PC-3 (cell line): ENCODE measurements at regions not wholly inside any gene's neighbourhood (a gene's known extent, or its start where the extent isn't known, plus 50 kb on each side); places are given as distances from the start of the nearest gene placed in this dataset.
"Not testable (repeated sequence)": the region's sequence is repeated elsewhere in the genome, so short reads cannot be mapped to it uniquely, and the experiment has no call there.

ENCODE experiments used
- ATAC-seq: fragments of 200-7000 bp; cut with Tn5 transposase; 2 replicates; pipeline ENCODE4 v1.9.1; 2020; ENCODE audit warnings: mild to moderate bottlenecking, moderate library complexity
- BruUV-seq: library from RNA; stranded (reverse); fragments of 400-500 nt; replicated peaks from 2 replicates; lab custom pipeline; 2021; lab: Mats Ljungman, UMichigan
- CTCF ChIA-PET: fragments of 300-600 bp; sonication (Branson Sonifier 250); formaldehyde crosslinking; loops from one replicate; lab custom pipeline; 2022; ENCODE audit warnings: antibody characterized with exemption; lab: Charles Lee
- POLR2A ChIA-PET: fragments of 300-600 bp; sonication (Branson Sonifier 250); formaldehyde crosslinking; loops from one replicate; lab custom pipeline; 2022; ENCODE audit warnings: antibody characterized with exemption; ENCODE audit not compliant: unreplicated experiment; lab: Charles Lee
- DNase-seq: peaks from one replicate; pipeline ENCODE4 v3.0.0-alpha.2; 2015
- H2AFZ ChIP-seq: fragments of 300-600 bp; sonication (generic); 2 replicates; pipeline ENCODE4 v1.6.0; 2016; ENCODE audit warnings: antibody characterized with exemption, low read length
- H3F3A ChIP-seq: fragments of 300-600 bp; sonication (generic); one replicate; pipeline ENCODE4 v1.6.0; 2017; ENCODE audit warnings: antibody characterized with exemption, low read length, control low read depth, mild to moderate bottlenecking; ENCODE audit not compliant: unreplicated experiment
- H3K27ac ChIP-seq: fragments of 300-600 bp; sonication (generic); 2 replicates; pipeline ENCODE4 v1.5.1; 2016; ENCODE audit warnings: mild to moderate bottlenecking, low read length
- H3K27me3 ChIP-seq: fragments of 300-600 bp; sonication (generic); 2 replicates; pipeline ENCODE4 v1.6.1; 2016; ENCODE audit warnings: low read length, mixed read lengths
- H3K36me3 ChIP-seq: fragments of 300-600 bp; sonication (generic); 2 replicates; pipeline ENCODE4 v1.6.1; 2016; ENCODE audit warnings: low read depth, mixed run types, low read length, mixed read lengths
- H3K4me1 ChIP-seq: fragments of 300-600 bp; sonication (generic); 2 replicates; pipeline ENCODE4 v1.5.1; 2016; ENCODE audit warnings: low read length; ENCODE audit not compliant: insufficient read depth
- H3K4me2 ChIP-seq: fragments of 300-600 bp; sonication (generic); 2 replicates; pipeline ENCODE4 v1.6.0; 2016; ENCODE audit warnings: low read length
- H3K4me3 ChIP-seq: fragments of 300-600 bp; sonication (generic); 2 replicates; pipeline ENCODE4 v1.5.1; 2016; ENCODE audit warnings: mild to moderate bottlenecking, low read length, mixed read lengths
- H3K79me2 ChIP-seq: fragments of 300-600 bp; sonication (generic); 2 replicates; pipeline ENCODE4 v1.6.1; 2017; ENCODE audit warnings: low read length, mixed read lengths
- H3K9ac ChIP-seq: fragments of 300-600 bp; sonication (generic); 2 replicates; pipeline ENCODE4 v1.6.0; 2016; ENCODE audit warnings: mild to moderate bottlenecking, low read length
- H3K9me2 ChIP-seq: fragments of 300-600 bp; sonication (generic); replicated peaks from 2 replicates; pipeline ENCODE4 v1.6.1; 2016; ENCODE audit warnings: mixed run types, low read length, mixed read lengths
- H3K9me3 ChIP-seq: fragments of 300-600 bp; sonication (generic); 2 replicates; pipeline ENCODE4 v1.6.1; 2016; ENCODE audit warnings: low read length, mixed read lengths
- H4K20me1 ChIP-seq: fragments of 300-600 bp; sonication (generic); 2 replicates; pipeline ENCODE4 v1.6.1; 2016; ENCODE audit warnings: low read length, mixed read lengths
- CTCF ChIP-seq: fragments of 300-600 bp; sonication (generic); conservative IDR thresholded peaks from 2 replicates; pipeline ENCODE4 v1.5.1; 2017; ENCODE audit warnings: antibody characterized with exemption, low read depth, mild to moderate bottlenecking, low read length
- EZH2 ChIP-seq: fragments of 300-600 bp; sonication (generic); IDR thresholded peaks from one replicate; pipeline ENCODE4 v1.6.1; 2017; ENCODE audit warnings: antibody characterized with exemption, mild to moderate bottlenecking, low read length; ENCODE audit not compliant: unreplicated experiment
- EZH2phosphoT487 ChIP-seq: fragments of 300-600 bp; sonication (generic); IDR thresholded peaks from 2 replicates; pipeline ENCODE4 v1.6.1; 2018; ENCODE audit warnings: mild to moderate bottlenecking, antibody characterized with exemption, low read length, borderline replicate concordance
- intact Hi-C: fragments of 100-400 bp; cut with micrococcal nuclease; formaldehyde crosslinking; loops from 2 replicates; pipeline ENCODE4 v1.9.0; 2023

- ChIA-PET POLR2A (no interaction called here), CTCF (no interaction called here)
- H3K27me3 ChIP-seq: no peaks in the 10 kb centered on the region
- H3K4me2 ChIP-seq: peak overlapping the region; percentile 29
- DNase-seq (peak; percentile 87), ATAC-seq (peak; percentile 96)
- no TSS peak for BruUV-seq
- no peaks in the 10 kb centered on the region for H3K9me2 ChIP-seq
- no peak overlapping the region for H3K9ac ChIP-seq
- H3K27ac ChIP-seq: peak overlapping the region; percentile 12
- TF ChIP-seq CTCF (no peak), EZH2phosphoT487 (no peak), EZH2 (no peak)
- H3K4me1 ChIP-seq: peaks cover 39% of the 10 kb centered on the region
- H3F3A ChIP-seq: no peaks in the 10 kb centered on the region
- H2AFZ ChIP-seq: no peak overlapping the region
- no peaks in the 10 kb centered on the region for H3K9me3 ChIP-seq
- H3K36me3 ChIP-seq: no peaks in the 10 kb centered on the region
- intact Hi-C loops: loop anchor here (1.0 kb wide), 1 partner anchor 16 kb away; no protein-coding TSS in a partner anchor
- H4K20me1 ChIP-seq: no peaks in the 10 kb centered on the region
- H3K4me3 ChIP-seq: no peak overlapping the region
- no peaks in the 10 kb centered on the region for H3K79me2 ChIP-seq
These were observed 193.9 kb upstream of the THRB start for GRCh38 chr3:24688446-24689148.

GRCh38 chr3:24689353-24689752 is 194.7 kb upstream of the THRB start:
- Histone ChIP-seq H3K36me3 (no peaks in the 10 kb centered on the region), H3K4me1 (peaks cover 36% of the 10 kb centered on the region), H4K20me1 (no peaks in the 10 kb centered on the region), H3K27me3 (no peaks in the 10 kb centered on the region), H3K9ac (no peak overlapping the region), H3K9me3 (no peaks in the 10 kb centered on the region), H3K79me2 (no peaks in the 10 kb centered on the region), H3K4me3 (no peak overlapping the region), H3K27ac (no peak overlapping the region), H3K4me2 (peak overlapping the region; percentile 29), H3F3A (no peaks in the 10 kb centered on the region), H3K9me2 (no peaks in the 10 kb centered on the region), H2AFZ (no peak overlapping the region)
- no peak for TF ChIP-seq EZH2
- TF ChIP-seq EZH2phosphoT487: no peak
- no peak for TF ChIP-seq CTCF
- DNase-seq (no peak), ATAC-seq (no peak)
- ChIA-PET CTCF (no interaction called here), POLR2A (no interaction called here)
- intact Hi-C loops: no loop called here
- BruUV-seq: no TSS peak

DNA sequence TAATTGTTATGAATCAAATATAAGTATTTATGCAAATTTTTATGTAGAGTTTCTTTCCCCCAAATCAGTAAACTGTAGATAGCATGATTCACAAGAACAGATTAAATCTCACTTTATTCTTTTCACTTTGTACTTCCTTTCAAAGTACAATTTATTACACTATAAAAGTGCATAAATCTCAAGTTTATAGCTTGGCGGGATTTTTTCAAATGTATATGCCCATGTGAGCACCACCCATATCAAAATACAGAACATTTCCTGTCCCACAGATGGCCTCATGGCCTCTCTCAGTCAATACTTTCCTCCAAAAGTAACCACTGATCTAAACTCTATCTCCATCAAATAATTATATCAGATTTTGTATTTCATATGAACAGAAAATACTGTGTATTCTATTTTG is 196.1 kb upstream of the THRB start:
- no peak for TF ChIP-seq EZH2
- TF ChIP-seq EZH2phosphoT487: no peak
- TF ChIP-seq CTCF: no peak
- Histone ChIP-seq H3K27me3 (no peaks in the 10 kb centered on the region), H3K9me2 (no peaks in the 10 kb centered on the region), H2AFZ (no peak overlapping the region), H3K79me2 (no peaks in the 10 kb centered on the region), H4K20me1 (no peaks in the 10 kb centered on the region), H3K36me3 (no peaks in the 10 kb centered on the region), H3F3A (no peaks in the 10 kb centered on the region), H3K4me1 (peaks cover 31% of the 10 kb centered on the region), H3K4me2 (no peak overlapping the region), H3K4me3 (no peak overlapping the region), H3K9me3 (no peaks in the 10 kb centered on the region), H3K27ac (no peak overlapping the region), H3K9ac (no peak overlapping the region)
- CTCF ChIA-PET: no interaction called here
- POLR2A ChIA-PET: no interaction called here
- DNase-seq (no peak), ATAC-seq (no peak)
- intact Hi-C loops: no loop called here
- BruUV-seq: no TSS peak

GRCh38 chr3:24699078-24699477 is 204.4 kb upstream of the THRB start:
- BruUV-seq, H3F3A ChIP-seq, H3K27ac ChIP-seq, POLR2A ChIA-PET, H3K9ac ChIP-seq, ATAC-seq, DNase-seq, H4K20me1 ChIP-seq, H2AFZ ChIP-seq, H3K79me2 ChIP-seq, intact Hi-C loops, H3K9me2 ChIP-seq, H3K36me3 ChIP-seq, H3K4me3 ChIP-seq, H3K4me2 ChIP-seq, CTCF ChIA-PET, H3K4me1 ChIP-seq, H3K9me3 ChIP-seq, H3K27me3 ChIP-seq: not testable (repeated sequence)
